ENCODE measurements at regions not wholly inside any gene's neighbourhood (a gene's known extent, or its start where the extent isn't known, plus 50 kb on each side); places are given as distances from the start of the nearest gene placed in this dataset.

GRCh38 chr1:18021242-18021641 is 86.4 kb upstream of the IGSF21 start:
- Histone ChIP-seq H3K27ac (no peak overlapping the region), H3K36me3 (no peaks in the 10 kb centered on the region), H3K4me1 (no peaks in the 10 kb centered on the region), H3K4me3 (no peak overlapping the region), H3K27me3 (no peaks in the 10 kb centered on the region), H3K9me3 (no peaks in the 10 kb centered on the region)
- no peak for DNase-seq (ENCODE audit: low spot score in 2 of 2)
- intact Hi-C loops (cut with DNase I), result no loop called here
- TF ChIP-seq, protein P1, sequence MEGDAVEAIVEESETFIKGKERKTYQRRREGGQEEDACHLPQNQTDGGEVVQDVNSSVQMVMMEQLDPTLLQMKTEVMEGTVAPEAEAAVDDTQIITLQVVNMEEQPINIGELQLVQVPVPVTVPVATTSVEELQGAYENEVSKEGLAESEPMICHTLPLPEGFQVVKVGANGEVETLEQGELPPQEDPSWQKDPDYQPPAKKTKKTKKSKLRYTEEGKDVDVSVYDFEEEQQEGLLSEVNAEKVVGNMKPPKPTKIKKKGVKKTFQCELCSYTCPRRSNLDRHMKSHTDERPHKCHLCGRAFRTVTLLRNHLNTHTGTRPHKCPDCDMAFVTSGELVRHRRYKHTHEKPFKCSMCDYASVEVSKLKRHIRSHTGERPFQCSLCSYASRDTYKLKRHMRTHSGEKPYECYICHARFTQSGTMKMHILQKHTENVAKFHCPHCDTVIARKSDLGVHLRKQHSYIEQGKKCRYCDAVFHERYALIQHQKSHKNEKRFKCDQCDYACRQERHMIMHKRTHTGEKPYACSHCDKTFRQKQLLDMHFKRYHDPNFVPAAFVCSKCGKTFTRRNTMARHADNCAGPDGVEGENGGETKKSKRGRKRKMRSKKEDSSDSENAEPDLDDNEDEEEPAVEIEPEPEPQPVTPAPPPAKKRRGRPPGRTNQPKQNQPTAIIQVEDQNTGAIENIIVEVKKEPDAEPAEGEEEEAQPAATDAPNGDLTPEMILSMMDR (IDR thresholded peaks at IDR 0.05), result no peak

DNA sequence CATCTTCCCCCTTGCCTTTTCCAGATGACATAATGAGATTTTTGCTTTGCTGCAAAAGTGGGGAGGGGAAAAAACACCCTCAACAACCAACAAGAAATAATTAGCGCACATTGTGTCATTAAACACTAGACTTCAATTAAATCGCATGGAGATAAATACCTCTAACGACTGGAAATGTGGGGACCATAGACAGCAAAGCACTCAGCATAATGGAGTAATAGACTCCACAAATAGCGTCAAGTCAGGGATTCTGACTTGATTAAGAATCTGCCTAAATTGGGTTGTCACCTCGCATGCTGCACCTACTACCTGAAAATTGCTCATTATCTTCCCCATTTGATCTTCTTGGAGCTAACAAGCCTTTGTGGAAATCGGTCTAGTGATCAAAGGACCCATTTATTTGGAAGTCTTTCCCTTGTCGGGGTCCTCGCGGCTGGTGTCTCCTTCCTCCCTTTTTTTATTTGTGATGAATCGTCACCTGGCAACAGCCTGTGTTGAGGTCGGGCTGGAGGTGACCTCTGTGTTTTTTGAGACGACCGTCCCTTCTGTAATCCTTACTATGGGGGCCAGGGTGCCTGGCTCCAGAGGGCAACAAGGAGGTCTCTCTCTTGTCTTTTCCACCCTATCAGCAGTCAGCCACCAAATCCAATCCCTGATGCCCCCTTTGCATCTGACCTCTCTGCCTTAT is 75.3 kb upstream of the IGSF21 start:
- no peak overlapping the region for H3K4me3 ChIP-seq
- no peaks in the 10 kb centered on the region for H3K9me3 ChIP-seq
- H3K36me3 ChIP-seq, result no peaks in the 10 kb centered on the region
- intact Hi-C loops (cut with DNase I), result no loop called here
- no peak overlapping the region for H3K27ac ChIP-seq
- no peaks in the 10 kb centered on the region for H3K27me3 ChIP-seq
- TF ChIP-seq, protein P1 (IDR thresholded peaks at IDR 0.05), result no peak
- no peaks in the 10 kb centered on the region for H3K4me1 ChIP-seq
- DNase-seq (ENCODE audit: low spot score in 2 of 2), result no peak

- DNase-seq (ENCODE audit: low spot score in 2 of 2), result no peak
- Histone ChIP-seq H3K27ac (no peak overlapping the region), H3K4me1 (no peaks in the 10 kb centered on the region), H3K9me3 (no peaks in the 10 kb centered on the region), H3K36me3 (no peaks in the 10 kb centered on the region), H3K4me3 (no peak overlapping the region), H3K27me3 (no peaks in the 10 kb centered on the region)
- TF ChIP-seq, protein P1 (IDR thresholded peaks at IDR 0.05), result no peak
- intact Hi-C loops (cut with DNase I), result no loop called here
These were observed 72.5 kb upstream of the IGSF21 start for GRCh38 chr1:18035145-18035544.

DNA sequence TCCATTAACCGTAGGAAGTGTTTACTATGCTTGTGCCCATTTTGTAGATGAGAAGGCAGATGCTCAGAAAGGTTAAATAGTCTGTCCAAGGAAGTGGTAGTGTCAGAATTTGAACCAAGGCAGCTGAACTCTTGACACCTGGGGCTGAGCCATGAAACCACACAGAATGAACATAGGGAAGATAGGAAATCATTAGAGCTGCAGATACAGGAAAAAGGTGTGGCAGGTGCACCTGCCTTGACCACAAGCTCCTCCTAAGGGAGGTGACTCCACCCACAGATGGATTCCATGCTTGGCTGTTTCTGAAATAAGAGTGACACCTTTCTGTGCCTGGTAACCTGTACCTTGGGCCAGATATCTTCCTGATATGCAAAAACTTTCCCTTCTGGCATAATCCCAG is 69.9 kb upstream of the IGSF21 start:
- Histone ChIP-seq H3K9me3 (no peaks in the 10 kb centered on the region), H3K4me1 (no peaks in the 10 kb centered on the region), H3K36me3 (no peaks in the 10 kb centered on the region), H3K4me3 (no peak overlapping the region), H3K27ac (no peak overlapping the region), H3K27me3 (no peaks in the 10 kb centered on the region)
- intact Hi-C loops (cut with DNase I), result no loop called here
- no peak for DNase-seq (ENCODE audit: low spot score in 2 of 2)
- TF ChIP-seq, protein P1 (IDR thresholded peaks at IDR 0.05), result no peak

DNA sequence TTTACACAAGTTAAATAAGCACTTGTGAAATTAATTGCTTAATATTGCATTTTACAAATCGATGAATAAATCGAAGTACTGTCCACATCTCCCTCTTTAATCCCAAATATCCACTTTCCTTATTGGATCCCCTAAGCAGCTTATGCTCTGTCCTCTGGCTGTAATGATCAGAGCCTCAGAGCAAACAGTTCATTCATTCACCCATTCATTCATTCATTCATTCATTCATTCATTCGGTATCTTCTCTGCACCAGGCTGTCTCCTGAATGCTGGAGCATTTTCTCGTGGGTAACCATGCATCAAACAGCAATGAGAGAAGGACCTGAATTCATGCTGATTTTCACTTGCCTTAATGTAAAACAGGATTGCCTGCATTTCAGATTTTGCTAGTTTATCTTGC is 69.5 kb upstream of the IGSF21 start:
- TF ChIP-seq, protein P1 (IDR thresholded peaks at IDR 0.05), result no peak
- no peak for DNase-seq (ENCODE audit: low spot score in 2 of 2)
- H3K9me3 ChIP-seq, result no peaks in the 10 kb centered on the region

GRCh38 chr1:18039102-18039501 is 68.5 kb upstream of the IGSF21 start:
- Histone ChIP-seq H3K4me3 (no peak overlapping the region), H3K9me3 (no peaks in the 10 kb centered on the region), H3K27me3 (no peaks in the 10 kb centered on the region), H3K27ac (no peak overlapping the region), H3K4me1 (no peaks in the 10 kb centered on the region), H3K36me3 (no peaks in the 10 kb centered on the region)
- TF ChIP-seq, protein P1 (IDR thresholded peaks at IDR 0.05), result no peak
- no peak for DNase-seq (ENCODE audit: low spot score in 2 of 2)
- intact Hi-C loops (cut with DNase I), result no loop called here

More for the DNA sequence above, 69.5 kb upstream of the IGSF21 start:
- intact Hi-C loops (cut with DNase I), result no loop called here
- Histone ChIP-seq H3K36me3 (no peaks in the 10 kb centered on the region), H3K4me1 (no peaks in the 10 kb centered on the region), H3K4me3 (no peak overlapping the region), H3K27ac (no peak overlapping the region), H3K27me3 (no peaks in the 10 kb centered on the region)
